Gastroesophageal sphincter (tissue), 3 donors: ENCODE measurements at regions not wholly inside any gene's neighbourhood (a gene's known extent, or its start where the extent isn't known, plus 50 kb on each side); places are given as distances from the start of the nearest gene placed in this dataset.

Experiments
- CTCF ChIP-seq, 4 experiments: fragments of 200-600 bp in 2 of 4; fragments of 450-650 bp in 2 of 4; sonication (generic) in 1 of 4; IDR thresholded peaks; one replicate each; pipeline ENCODE4 v1.5.1; 2017 to 2019; ENCODE audit warnings: antibody characterized with exemption in 4 of 4, mild to moderate bottlenecking in 2 of 4, moderate library complexity in 2 of 4
- POLR2A ChIP-seq, 2 donors: fragments of 450-650 bp; IDR thresholded peaks; one replicate each; pipeline ENCODE4 v1.6.1; 2017; ENCODE audit warnings: antibody characterized with exemption in 2 of 2, mild to moderate bottlenecking in 2 of 2, moderate library complexity in 1 of 2
- POLR2AphosphoS5 ChIP-seq: sonication (generic); formaldehyde crosslinking; IDR thresholded peaks from one replicate; pipeline ENCODE4 v1.6.1; 2017; ENCODE audit warnings: antibody characterized with exemption

GRCh38 chr13:73794755-73795154, 339.4 kb downstream of the KLF12 start:
- TF ChIP-seq POLR2AphosphoS5 (no peak), CTCF (IDR thresholded peaks at IDR 0.05) (no peak), POLR2A (IDR thresholded peaks at IDR 0.05) (no peak)
